Limb (tissue), 2 donors: ENCODE measurements at regions not wholly inside any gene's neighbourhood (a gene's known extent, or its start where the extent isn't known, plus 50 kb on each side); places are given as distances from the start of the nearest gene placed in this dataset.
A peak's percentile ranks its signal among the peaks of the same experiment; 100 is the strongest.

Experiments used
- DNase-seq, 2 donors: peaks; one replicate each; pipeline ENCODE4 v3.0.0-alpha.2; 2016; ENCODE audit errors: extremely low spot score in 2 of 2

GRCh38 chr9:36763778-36764177 lies 191.1 kb downstream of the MELK start:
- DNase-seq, result no peak

GRCh38 chr9:36764364-36765076 lies 191.8 kb downstream of the MELK start:
- no peak for DNase-seq

- DNase-seq, result no peak
Observed at GRCh38 chr9:36765077-36765390, 192.3 kb downstream of the MELK start.

GRCh38 chr9:36765468-36766341 lies 193.0 kb downstream of the MELK start:
- peak in 1 of 2 donors; percentile 75 for DNase-seq

GRCh38 chr9:36768677-36769076 lies 196.0 kb downstream of the MELK start:
- no peak for DNase-seq

GRCh38 chr9:36770025-36770424 lies 197.3 kb downstream of the MELK start:
- DNase-seq, result no peak

GRCh38 chr9:36772449-36773403 lies 200.0 kb downstream of the MELK start:
- DNase-seq, result peak; percentile 32 to 40

GRCh38 chr9:36778682-36779081 lies 206.0 kb downstream of the MELK start:
- no peak for DNase-seq

- DNase-seq, result no peak
Observed at GRCh38 chr9:36779582-36779981, 206.9 kb downstream of the MELK start.

- DNase-seq, result no peak
Observed at GRCh38 chr9:36780186-36780585, 207.5 kb downstream of the MELK start.

GRCh38 chr9:36781533-36781932 lies 208.8 kb downstream of the MELK start:
- no peak for DNase-seq
